ELR (cell line): ENCODE measurements at regions not wholly inside any gene's neighbourhood (a gene's known extent, or its start where the extent isn't known, plus 50 kb on each side); places are given as distances from the start of the nearest gene placed in this dataset.
"Not testable (repeated sequence)": the region's sequence is repeated elsewhere in the genome, so short reads cannot be mapped to it uniquely, and the experiment has no call there.

ENCODE experiments used
- DNase-seq: peaks from one replicate; pipeline ENCODE4 v3.0.0-alpha.2; 2015; ENCODE audit warnings: low read depth

- DNase-seq: not testable (repeated sequence)
Measured at GRCh38 chr11:3444420-3444744, 65.4 kb upstream of the ZNF195 start.

- DNase-seq: not testable (repeated sequence)
Measured at GRCh38 chr11:3443700-3444419, 64.9 kb upstream of the ZNF195 start.

- not testable (repeated sequence) for DNase-seq
Measured at GRCh38 chr11:3437441-3437840, 58.5 kb upstream of the ZNF195 start.

- DNase-seq: no peak
Measured at GRCh38 chr11:3434976-3435375, 56.0 kb upstream of the ZNF195 start.

GRCh38 chr11:3429191-3429590 is 50.2 kb upstream of the ZNF195 start:
- not testable (repeated sequence) for DNase-seq
